ENCODE measurements at regions not wholly inside any gene's neighbourhood (a gene's known extent, or its start where the extent isn't known, plus 50 kb on each side); places are given as distances from the start of the nearest gene placed in this dataset.
A peak's percentile ranks its signal among the peaks of the same experiment; 100 is the strongest.
"Not testable (repeated sequence)": the region's sequence is repeated elsewhere in the genome, so short reads cannot be mapped to it uniquely, and the experiment has no call there.

- H3K27me3 ChIP-seq (ENCODE audit: control insufficient read depth in 1 of 2, insufficient read depth in 2 of 2, low read length in 1 of 2); DNase-seq; intact Hi-C loops (cut with DNase I); ATAC-seq (ENCODE audit: low FRiP score); H3K36me3 ChIP-seq (ENCODE audit: control insufficient read depth in 1 of 2, insufficient read depth in 2 of 2, low read length in 1 of 2); H3K9me3 ChIP-seq (ENCODE audit: control insufficient read depth, low read length); H3K4me3 ChIP-seq (ENCODE audit: low read length in 2 of 2); H3K4me1 ChIP-seq (ENCODE audit: control insufficient read depth in 1 of 2, insufficient read depth in 2 of 2, low read length in 2 of 2); H3K27ac ChIP-seq (ENCODE audit: low read depth in 1 of 2, low read length in 2 of 2): not testable (repeated sequence)
- no CpG with 5 or more reads among the region's 3 CpGs for WGBS, 2 donors
Measured at GRCh38 chr15:21108384-21108783, 242.3 kb upstream of the POTEB2 start.

GRCh38 chr15:21107399-21108381 is 241.6 kb upstream of the POTEB2 start:
- H3K4me3 ChIP-seq (ENCODE audit: low read length in 2 of 2); H3K27me3 ChIP-seq (ENCODE audit: control insufficient read depth in 1 of 2, insufficient read depth in 2 of 2, low read length in 1 of 2); H3K36me3 ChIP-seq (ENCODE audit: control insufficient read depth in 1 of 2, insufficient read depth in 2 of 2, low read length in 1 of 2); ATAC-seq (ENCODE audit: low FRiP score); H3K9me3 ChIP-seq (ENCODE audit: control insufficient read depth, low read length); H3K4me1 ChIP-seq (ENCODE audit: control insufficient read depth in 1 of 2, insufficient read depth in 2 of 2, low read length in 2 of 2); H3K27ac ChIP-seq (ENCODE audit: low read depth in 1 of 2, low read length in 2 of 2); intact Hi-C loops (cut with DNase I): not testable (repeated sequence)
- peak; percentile 58 to 86 for DNase-seq
- WGBS, 2 donors = no CpG with 5 or more reads among the region's 10 CpGs

DNA sequence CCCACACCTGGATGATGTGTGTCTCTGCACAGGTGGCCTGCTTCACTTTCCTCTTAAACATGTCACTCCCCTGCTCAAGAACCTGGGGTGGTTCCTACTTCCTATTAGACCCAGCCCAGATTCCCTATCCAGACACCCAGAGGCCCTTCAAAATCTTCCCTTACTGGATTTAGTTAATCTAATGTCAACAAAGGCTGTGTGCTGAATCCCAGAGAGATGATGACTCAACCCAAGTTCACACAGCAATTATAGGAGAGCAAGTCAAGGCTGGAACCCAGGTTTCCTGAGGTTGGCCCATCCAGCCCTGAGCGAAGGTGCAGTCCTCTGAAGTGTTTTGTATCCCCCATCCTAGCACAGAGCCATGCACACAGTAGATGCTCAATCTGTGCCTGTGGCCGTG is 230.5 kb upstream of the POTEB2 start:
- H3K27ac ChIP-seq (ENCODE audit: low read depth in 1 of 2, low read length in 2 of 2); DNase-seq; intact Hi-C loops (cut with DNase I); H3K4me3 ChIP-seq (ENCODE audit: low read length in 2 of 2); ATAC-seq (ENCODE audit: low FRiP score); H3K27me3 ChIP-seq (ENCODE audit: control insufficient read depth in 1 of 2, insufficient read depth in 2 of 2, low read length in 1 of 2); H3K9me3 ChIP-seq (ENCODE audit: control insufficient read depth, low read length); H3K4me1 ChIP-seq (ENCODE audit: control insufficient read depth in 1 of 2, insufficient read depth in 2 of 2, low read length in 2 of 2); H3K36me3 ChIP-seq (ENCODE audit: control insufficient read depth in 1 of 2, insufficient read depth in 2 of 2, low read length in 1 of 2): not testable (repeated sequence)
- WGBS, 2 donors = no CpG with 5 or more reads among the region's 2 CpGs

DNA sequence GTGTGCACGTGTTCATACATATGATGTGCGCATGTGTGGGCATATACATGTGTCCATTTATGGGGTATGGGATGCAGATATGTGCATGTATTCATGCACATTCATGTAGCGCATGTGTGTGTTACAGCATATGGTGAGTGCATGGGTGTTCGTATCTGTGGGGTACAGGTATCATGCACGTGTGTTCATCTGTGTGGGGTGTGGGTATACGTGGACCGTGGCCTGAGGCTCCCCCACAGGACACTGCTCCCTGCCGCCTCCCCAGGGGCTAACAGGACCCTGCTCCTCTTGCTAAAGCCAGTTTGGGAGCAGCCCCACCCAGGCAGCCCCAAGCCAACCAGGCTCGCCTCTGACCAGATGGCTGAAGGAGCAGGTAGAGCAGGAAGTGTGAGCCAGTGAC is 213.4 kb upstream of the POTEB2 start:
- H3K27ac ChIP-seq (ENCODE audit: low read depth in 1 of 2, low read length in 2 of 2); intact Hi-C loops (cut with DNase I); H3K4me1 ChIP-seq (ENCODE audit: control insufficient read depth in 1 of 2, insufficient read depth in 2 of 2, low read length in 2 of 2); H3K36me3 ChIP-seq (ENCODE audit: control insufficient read depth in 1 of 2, insufficient read depth in 2 of 2, low read length in 1 of 2); H3K9me3 ChIP-seq (ENCODE audit: control insufficient read depth, low read length); H3K27me3 ChIP-seq (ENCODE audit: control insufficient read depth in 1 of 2, insufficient read depth in 2 of 2, low read length in 1 of 2); ATAC-seq (ENCODE audit: low FRiP score); H3K4me3 ChIP-seq (ENCODE audit: low read length in 2 of 2); DNase-seq: not testable (repeated sequence)
- WGBS, 2 donors = no CpG with 5 or more reads among the region's 9 CpGs

DNA sequence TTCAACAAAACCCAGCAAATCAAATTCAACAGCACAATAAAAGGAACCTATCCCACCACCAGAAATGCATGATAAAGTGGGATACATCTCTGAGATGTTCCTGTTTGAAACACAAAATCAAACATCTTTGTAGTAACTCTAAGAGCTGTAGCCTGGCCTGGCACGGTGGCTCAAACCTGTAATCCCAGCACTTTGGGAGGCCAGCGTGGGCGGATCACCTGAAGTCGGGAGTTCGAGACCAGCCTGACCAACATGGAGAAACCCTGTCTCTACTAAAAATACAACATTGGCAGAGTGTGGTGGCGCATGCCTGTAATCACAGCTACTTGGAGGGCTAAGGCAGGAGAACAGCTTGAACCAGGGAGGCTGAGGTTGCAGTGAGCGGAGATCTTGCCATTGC is 202.8 kb upstream of the POTEB2 start:
- H3K27ac ChIP-seq (ENCODE audit: low read depth in 1 of 2, low read length in 2 of 2); H3K9me3 ChIP-seq (ENCODE audit: control insufficient read depth, low read length); DNase-seq; H3K4me3 ChIP-seq (ENCODE audit: low read length in 2 of 2); H3K36me3 ChIP-seq (ENCODE audit: control insufficient read depth in 1 of 2, insufficient read depth in 2 of 2, low read length in 1 of 2); H3K27me3 ChIP-seq (ENCODE audit: control insufficient read depth in 1 of 2, insufficient read depth in 2 of 2, low read length in 1 of 2); intact Hi-C loops (cut with DNase I); H3K4me1 ChIP-seq (ENCODE audit: control insufficient read depth in 1 of 2, insufficient read depth in 2 of 2, low read length in 2 of 2); ATAC-seq (ENCODE audit: low FRiP score): not testable (repeated sequence)
- 71 to 93% methylated on average over 6 to 7 of the region's 7 CpGs for WGBS, 2 donors

DNA sequence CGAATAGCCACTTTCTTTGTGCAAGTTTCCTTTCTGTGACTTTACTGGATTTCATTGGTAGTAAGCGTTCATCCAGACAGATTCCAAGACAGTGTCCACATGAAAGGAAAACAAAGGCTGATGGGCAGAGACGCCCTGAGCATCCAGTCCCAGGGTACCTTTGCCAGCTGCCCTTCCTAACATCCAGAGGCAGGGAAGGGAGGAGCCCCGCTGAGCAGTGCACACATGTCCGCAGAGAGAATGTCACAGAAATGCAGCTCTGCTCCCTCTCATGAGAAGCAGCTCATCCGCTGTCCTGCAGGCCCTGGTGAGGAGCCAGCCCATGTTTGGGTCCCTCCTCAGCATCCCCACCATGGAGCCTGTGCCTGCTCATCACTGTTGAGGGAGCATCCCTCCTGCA is 197.4 kb upstream of the POTEB2 start:
- ATAC-seq (ENCODE audit: low FRiP score); intact Hi-C loops (cut with DNase I); H3K27ac ChIP-seq (ENCODE audit: low read depth in 1 of 2, low read length in 2 of 2); H3K4me1 ChIP-seq (ENCODE audit: control insufficient read depth in 1 of 2, insufficient read depth in 2 of 2, low read length in 2 of 2); H3K4me3 ChIP-seq (ENCODE audit: low read length in 2 of 2); H3K27me3 ChIP-seq (ENCODE audit: control insufficient read depth in 1 of 2, insufficient read depth in 2 of 2, low read length in 1 of 2); H3K36me3 ChIP-seq (ENCODE audit: control insufficient read depth in 1 of 2, insufficient read depth in 2 of 2, low read length in 1 of 2); H3K9me3 ChIP-seq (ENCODE audit: control insufficient read depth, low read length): not testable (repeated sequence)
- WGBS, 2 donors = 36 to 55% methylated on average over 4 to 6 of the region's 6 CpGs
- DNase-seq = peak; percentile 33 to 53

DNA sequence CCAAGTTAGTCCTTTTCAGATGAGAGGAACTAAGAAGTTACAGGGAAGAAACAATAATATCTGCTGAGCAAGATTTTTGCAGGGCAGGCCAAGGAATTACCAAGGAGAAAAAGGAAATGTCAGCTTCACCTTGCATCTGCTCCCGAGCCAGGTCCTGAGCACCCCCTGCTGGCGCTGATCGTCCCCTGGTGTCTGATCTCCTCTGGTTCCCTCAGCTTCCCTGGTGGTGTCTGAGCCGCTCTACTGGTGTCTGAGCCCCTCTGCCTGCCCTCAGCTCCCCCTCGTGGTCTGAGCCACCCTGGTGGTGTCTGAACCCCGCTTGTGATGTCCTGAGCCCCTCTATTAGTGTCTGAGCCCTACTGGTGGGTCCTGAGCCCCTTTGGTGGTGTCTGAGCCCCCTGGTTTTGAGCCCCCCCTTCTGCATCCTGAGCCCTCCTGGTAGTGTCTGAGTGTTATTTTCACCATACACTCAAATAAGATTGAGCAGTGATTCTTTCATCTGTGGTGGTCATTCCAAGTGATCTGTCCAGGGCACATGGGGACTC is 196.6 kb upstream of the POTEB2 start:
- H3K27me3 ChIP-seq (ENCODE audit: control insufficient read depth in 1 of 2, insufficient read depth in 2 of 2, low read length in 1 of 2); H3K9me3 ChIP-seq (ENCODE audit: control insufficient read depth, low read length); H3K4me1 ChIP-seq (ENCODE audit: control insufficient read depth in 1 of 2, insufficient read depth in 2 of 2, low read length in 2 of 2); intact Hi-C loops (cut with DNase I); H3K27ac ChIP-seq (ENCODE audit: low read depth in 1 of 2, low read length in 2 of 2); ATAC-seq (ENCODE audit: low FRiP score); H3K4me3 ChIP-seq (ENCODE audit: low read length in 2 of 2); H3K36me3 ChIP-seq (ENCODE audit: control insufficient read depth in 1 of 2, insufficient read depth in 2 of 2, low read length in 1 of 2): not testable (repeated sequence)
- whole genome bisulfite sequencing, 2 donors = 43% methylated on average over 6 of the region's 6 CpGs; no CpG with 5 or more reads in 1 of the 2 donors
- peak in 1 of 2 donors; percentile 41 for DNase-seq

- H3K4me1 ChIP-seq (ENCODE audit: control insufficient read depth in 1 of 2, insufficient read depth in 2 of 2, low read length in 2 of 2); ATAC-seq (ENCODE audit: low FRiP score); DNase-seq; H3K36me3 ChIP-seq (ENCODE audit: control insufficient read depth in 1 of 2, insufficient read depth in 2 of 2, low read length in 1 of 2); H3K9me3 ChIP-seq (ENCODE audit: control insufficient read depth, low read length); H3K4me3 ChIP-seq (ENCODE audit: low read length in 2 of 2); H3K27ac ChIP-seq (ENCODE audit: low read depth in 1 of 2, low read length in 2 of 2); H3K27me3 ChIP-seq (ENCODE audit: control insufficient read depth in 1 of 2, insufficient read depth in 2 of 2, low read length in 1 of 2); intact Hi-C loops (cut with DNase I): not testable (repeated sequence)
- WGBS, 2 donors = no CpG with 5 or more reads among the region's 5 CpGs
Measured at GRCh38 chr15:21051866-21052265, 185.8 kb upstream of the POTEB2 start.

- intact Hi-C loops (cut with DNase I); ATAC-seq (ENCODE audit: low FRiP score): not testable (repeated sequence)
- WGBS, 2 donors = no CpG with 5 or more reads among the region's 2 CpGs
Measured at GRCh38 chr15:21031703-21032102, 165.6 kb upstream of the POTEB2 start.

More at GRCh38 chr15:21031703-21032102, 165.6 kb upstream of the POTEB2 start:
- not testable (repeated sequence) for DNase-seq; H3K9me3 ChIP-seq (ENCODE audit: control insufficient read depth, low read length); H3K27ac ChIP-seq (ENCODE audit: low read depth in 1 of 2, low read length in 2 of 2); H3K4me3 ChIP-seq (ENCODE audit: low read length in 2 of 2); H3K4me1 ChIP-seq (ENCODE audit: control insufficient read depth in 1 of 2, insufficient read depth in 2 of 2, low read length in 2 of 2); H3K27me3 ChIP-seq (ENCODE audit: control insufficient read depth in 1 of 2, insufficient read depth in 2 of 2, low read length in 1 of 2); H3K36me3 ChIP-seq (ENCODE audit: control insufficient read depth in 1 of 2, insufficient read depth in 2 of 2, low read length in 1 of 2)

Measured in aorta (tissue), 5 donors.